GM23248 (cell line): ENCODE measurements at regions not wholly inside any gene's neighbourhood (a gene's known extent, or its start where the extent isn't known, plus 50 kb on each side); places are given as distances from the start of the nearest gene placed in this dataset.

ENCODE experiments used
- EZH2 ChIP-seq: fragments of 200-600 bp; sonication (generic); IDR thresholded peaks from 2 replicates; pipeline ENCODE4 v1.6.1; 2018; ENCODE audit warnings: antibody characterized with exemption, mild to moderate bottlenecking; ENCODE audit not compliant: insufficient read depth, poor library complexity, severe bottlenecking
- EZH2phosphoT487 ChIP-seq: fragments of 200-600 bp; sonication (generic); IDR thresholded peaks from 2 replicates; pipeline ENCODE4 v1.6.1; 2018; ENCODE audit warnings: antibody characterized with exemption, moderate library complexity, mild to moderate bottlenecking, low read depth; ENCODE audit not compliant: insufficient read depth

- TF ChIP-seq EZH2phosphoT487 (no peak), EZH2 (no peak)
Measured at GRCh38 chr15:34647569-34648293, 64.3 kb upstream of the GOLGA8B start.
